ENCODE measurements at regions not wholly inside any gene's neighbourhood (a gene's known extent, or its start where the extent isn't known, plus 50 kb on each side); places are given as distances from the start of the nearest gene placed in this dataset.

DNA sequence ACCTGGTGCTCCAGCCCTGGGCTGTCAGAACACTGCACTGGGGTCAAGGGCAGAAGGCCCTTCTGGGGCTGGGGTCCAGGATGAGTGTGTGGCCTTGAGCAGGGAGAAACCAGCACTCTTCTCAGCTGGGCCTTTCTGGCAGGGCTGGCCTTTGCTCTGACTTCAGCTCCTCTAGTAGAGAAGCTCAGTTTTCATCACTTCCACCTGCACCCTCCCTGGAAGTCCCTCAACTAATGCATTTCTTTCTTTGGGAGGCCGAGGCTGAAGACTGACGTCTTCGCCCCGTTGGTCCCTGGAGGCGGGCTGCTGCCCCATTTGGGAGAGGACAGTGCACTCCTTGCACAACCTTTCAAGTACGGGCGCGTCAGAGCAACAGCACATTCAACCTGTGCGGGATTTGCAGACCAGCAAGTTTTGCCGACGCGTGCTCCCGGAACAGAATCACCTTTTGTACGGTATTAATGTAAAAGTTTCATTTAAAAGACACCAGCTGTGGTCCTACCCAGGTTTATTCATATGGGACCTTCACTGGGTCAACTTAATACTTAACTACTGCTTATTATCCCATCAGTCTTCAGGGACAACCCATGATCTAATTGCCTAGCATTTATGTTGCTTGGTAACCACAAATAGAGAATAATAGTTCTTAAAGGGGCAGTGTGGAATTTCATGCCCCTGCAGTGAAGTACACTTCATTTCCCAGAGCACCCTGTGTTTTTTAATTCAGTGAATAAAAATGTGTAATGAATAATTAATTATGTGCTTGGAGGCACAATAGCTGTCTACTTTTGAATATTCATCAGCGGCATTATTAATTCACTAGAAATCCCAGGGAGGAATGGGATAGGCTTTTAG lies 134.8 kb upstream of the VRK1 start:
- no peaks in the 10 kb centered on the region for H3K27me3 ChIP-seq (ENCODE audit: control insufficient read depth in 1 of 2, insufficient read depth in 2 of 2, low read length in 2 of 2)
- H3K9me3 ChIP-seq (ENCODE audit: control insufficient read depth in 1 of 2, low read length in 2 of 2) = no peaks in the 10 kb centered on the region
- H3K9ac ChIP-seq (ENCODE audit: low read depth in 1 of 2, low read length in 2 of 2) = no peak overlapping the region

DNA sequence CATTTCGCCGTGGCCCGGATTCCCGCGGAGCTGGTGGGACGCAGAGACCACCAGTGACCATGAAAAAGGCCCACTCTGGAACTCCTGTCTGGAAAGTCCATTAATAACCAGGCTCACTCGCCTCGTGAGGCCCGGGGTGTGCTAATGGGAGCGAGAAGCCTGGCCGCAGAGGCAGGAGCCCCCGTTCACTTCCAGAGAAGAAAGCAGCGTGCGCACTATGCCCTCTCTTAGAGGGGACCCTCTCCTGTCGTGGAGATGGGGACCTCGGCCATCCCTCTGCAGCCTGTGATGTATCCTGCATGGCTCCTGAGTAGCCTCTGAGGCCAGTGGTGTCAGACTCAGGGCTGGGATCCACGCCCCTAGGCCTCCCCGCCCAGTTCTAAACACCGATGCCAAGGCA lies 134.1 kb upstream of the VRK1 start:
- Histone ChIP-seq H3K4me1 (ENCODE audit: control insufficient read depth in 1 of 2, insufficient read depth in 2 of 2, low read length in 2 of 2) (peaks cover 6 to 8% of the 10 kb centered on the region in 2 donors), H3K4me3 (ENCODE audit: low read depth in 1 of 2, low read length in 2 of 2) (no peak overlapping the region), H3K27ac (ENCODE audit: low read depth, low read length) (no peak overlapping the region), H3K36me3 (ENCODE audit: control insufficient read depth in 1 of 2, insufficient read depth in 2 of 2, low read length in 2 of 2) (no peaks in the 10 kb centered on the region), H3K27me3 (ENCODE audit: control insufficient read depth in 1 of 2, insufficient read depth in 2 of 2, low read length in 2 of 2) (no peaks in the 10 kb centered on the region), H3K9me3 (ENCODE audit: control insufficient read depth in 1 of 2, low read length in 2 of 2) (no peaks in the 10 kb centered on the region), H3K9ac (ENCODE audit: low read depth in 1 of 2, low read length in 2 of 2) (no peak overlapping the region)

More for the DNA sequence above, 134.8 kb upstream of the VRK1 start:
- Histone ChIP-seq H3K36me3 (ENCODE audit: control insufficient read depth in 1 of 2, insufficient read depth in 2 of 2, low read length in 2 of 2) (no peaks in the 10 kb centered on the region), H3K4me1 (ENCODE audit: control insufficient read depth in 1 of 2, insufficient read depth in 2 of 2, low read length in 2 of 2) (peaks cover 6 to 8% of the 10 kb centered on the region in 2 donors), H3K27ac (ENCODE audit: low read depth, low read length) (no peak overlapping the region), H3K4me3 (ENCODE audit: low read depth in 1 of 2, low read length in 2 of 2) (no peak overlapping the region)

DNA sequence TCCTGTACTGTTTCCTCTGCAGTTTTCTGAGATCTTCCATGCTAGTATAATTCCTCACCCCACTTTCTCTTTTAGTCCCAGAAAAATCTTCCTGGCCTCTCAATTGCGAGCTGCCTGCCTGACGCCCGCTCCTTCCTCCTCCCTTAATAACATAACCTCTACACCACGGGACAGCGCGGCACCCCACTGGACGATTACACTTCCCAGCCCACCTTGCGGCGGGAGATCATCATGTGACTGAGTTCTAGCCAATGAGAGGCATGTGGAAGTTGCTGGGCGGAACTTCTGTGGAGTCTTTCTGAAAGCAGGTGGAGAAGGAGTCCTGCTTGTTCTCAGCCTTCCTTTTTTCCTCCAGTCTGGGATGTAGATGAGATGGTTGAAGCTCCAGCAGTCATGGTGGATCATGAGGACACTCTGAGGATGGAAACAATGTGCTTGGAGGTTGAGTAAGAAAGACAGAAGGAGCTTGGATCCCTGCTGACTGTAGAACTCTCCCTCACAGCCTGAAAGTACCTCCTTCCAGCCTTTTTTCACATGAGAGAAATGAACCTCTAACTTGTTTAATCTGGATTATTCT lies 133.6 kb upstream of the VRK1 start:
- H3K27me3 ChIP-seq (ENCODE audit: control insufficient read depth in 1 of 2, insufficient read depth in 2 of 2, low read length in 2 of 2) = no peaks in the 10 kb centered on the region

DNA sequence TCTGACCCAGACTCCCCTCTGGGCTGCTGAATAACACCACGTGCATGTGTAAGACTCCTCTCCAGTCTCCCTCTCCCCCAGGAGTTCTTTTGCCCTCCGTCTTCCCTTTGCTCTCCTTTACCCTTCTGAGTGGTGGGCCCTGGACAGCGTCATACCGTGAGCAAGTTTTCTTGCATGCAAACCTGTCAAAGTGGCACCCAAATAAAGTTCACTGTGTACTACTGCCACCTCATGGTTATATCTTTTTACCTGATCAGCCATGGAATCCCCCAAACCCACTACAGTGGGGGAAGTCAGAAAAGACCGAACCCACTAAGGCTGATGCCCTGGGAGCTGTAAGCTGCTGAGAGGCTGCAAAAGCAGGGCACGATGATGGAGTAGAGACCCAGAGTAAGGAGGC lies 131.1 kb upstream of the VRK1 start:
- no peak overlapping the region for H3K4me3 ChIP-seq (ENCODE audit: low read depth in 1 of 2, low read length in 2 of 2)
- peaks cover 0 to 6% of the 10 kb centered on the region in 2 donors for H3K4me1 ChIP-seq (ENCODE audit: control insufficient read depth in 1 of 2, insufficient read depth in 2 of 2, low read length in 2 of 2)
- no peaks in the 10 kb centered on the region for H3K27me3 ChIP-seq (ENCODE audit: control insufficient read depth in 1 of 2, insufficient read depth in 2 of 2, low read length in 2 of 2)
- H3K9ac ChIP-seq (ENCODE audit: low read depth in 1 of 2, low read length in 2 of 2) = no peak overlapping the region
- no peaks in the 10 kb centered on the region for H3K36me3 ChIP-seq (ENCODE audit: control insufficient read depth in 1 of 2, insufficient read depth in 2 of 2, low read length in 2 of 2)
- H3K9me3 ChIP-seq (ENCODE audit: control insufficient read depth in 1 of 2, low read length in 2 of 2) = no peaks in the 10 kb centered on the region
- no peak overlapping the region for H3K27ac ChIP-seq (ENCODE audit: low read depth, low read length)

More for the DNA sequence above, 133.6 kb upstream of the VRK1 start:
- Histone ChIP-seq H3K4me1 (ENCODE audit: control insufficient read depth in 1 of 2, insufficient read depth in 2 of 2, low read length in 2 of 2) (peaks cover 6% of the 10 kb centered on the region in 2 donors), H3K4me3 (ENCODE audit: low read depth in 1 of 2, low read length in 2 of 2) (no peak overlapping the region), H3K27ac (ENCODE audit: low read depth, low read length) (no peak overlapping the region), H3K9me3 (ENCODE audit: control insufficient read depth in 1 of 2, low read length in 2 of 2) (no peaks in the 10 kb centered on the region), H3K9ac (ENCODE audit: low read depth in 1 of 2, low read length in 2 of 2) (no peak overlapping the region), H3K36me3 (ENCODE audit: control insufficient read depth in 1 of 2, insufficient read depth in 2 of 2, low read length in 2 of 2) (no peaks in the 10 kb centered on the region)

DNA sequence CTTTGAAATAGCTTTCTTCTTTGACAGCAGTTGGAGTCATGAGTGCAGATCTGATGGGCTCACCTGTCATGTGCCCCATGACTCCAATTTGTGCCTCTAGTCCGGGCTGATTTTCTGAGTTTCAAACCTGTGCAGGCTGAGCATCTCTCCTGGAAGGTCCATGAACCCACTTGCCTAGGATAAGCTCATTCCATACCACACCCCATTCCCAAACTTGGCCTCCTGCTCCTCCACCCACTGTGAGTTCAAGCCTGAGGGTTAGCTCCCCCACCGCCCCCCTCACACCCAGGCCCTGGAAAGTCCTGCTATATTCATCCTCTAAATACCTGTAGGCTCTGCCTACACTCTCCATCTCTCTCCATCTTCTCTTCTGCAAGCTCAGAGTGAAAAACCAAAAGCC lies 126.8 kb upstream of the VRK1 start:
- H3K9ac ChIP-seq (ENCODE audit: low read depth in 1 of 2, low read length in 2 of 2) = no peak overlapping the region
- H3K9me3 ChIP-seq (ENCODE audit: control insufficient read depth in 1 of 2, low read length in 2 of 2) = no peaks in the 10 kb centered on the region
- no peaks in the 10 kb centered on the region for H3K4me1 ChIP-seq (ENCODE audit: control insufficient read depth in 1 of 2, insufficient read depth in 2 of 2, low read length in 2 of 2)
- no peak overlapping the region for H3K4me3 ChIP-seq (ENCODE audit: low read depth in 1 of 2, low read length in 2 of 2)
- no peaks in the 10 kb centered on the region for H3K36me3 ChIP-seq (ENCODE audit: control insufficient read depth in 1 of 2, insufficient read depth in 2 of 2, low read length in 2 of 2)
- no peak overlapping the region for H3K27ac ChIP-seq (ENCODE audit: low read depth, low read length)
- H3K27me3 ChIP-seq (ENCODE audit: control insufficient read depth in 1 of 2, insufficient read depth in 2 of 2, low read length in 2 of 2) = no peaks in the 10 kb centered on the region

DNA sequence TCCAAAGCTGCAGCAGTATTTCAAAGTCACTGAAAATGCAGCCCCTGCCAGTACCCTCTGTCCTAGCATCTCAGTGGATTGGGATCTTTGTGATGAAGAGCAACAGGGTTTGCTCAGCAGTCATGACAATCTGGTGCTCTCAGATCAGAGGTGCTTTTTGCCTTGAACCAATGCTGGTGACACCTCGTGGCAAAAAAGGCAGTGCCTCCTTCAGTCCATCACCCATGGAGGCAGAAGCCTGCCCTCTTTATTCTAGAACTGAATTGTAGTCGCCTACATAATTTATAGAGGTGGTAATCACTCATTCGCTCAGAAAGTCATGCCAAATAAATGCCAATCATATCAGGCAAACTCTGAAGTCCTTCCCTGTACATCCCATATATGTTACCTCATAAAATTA lies 126.0 kb upstream of the VRK1 start:
- Histone ChIP-seq H3K9ac (ENCODE audit: low read depth in 1 of 2, low read length in 2 of 2) (no peak overlapping the region), H3K27ac (ENCODE audit: low read depth, low read length) (no peak overlapping the region)

DNA sequence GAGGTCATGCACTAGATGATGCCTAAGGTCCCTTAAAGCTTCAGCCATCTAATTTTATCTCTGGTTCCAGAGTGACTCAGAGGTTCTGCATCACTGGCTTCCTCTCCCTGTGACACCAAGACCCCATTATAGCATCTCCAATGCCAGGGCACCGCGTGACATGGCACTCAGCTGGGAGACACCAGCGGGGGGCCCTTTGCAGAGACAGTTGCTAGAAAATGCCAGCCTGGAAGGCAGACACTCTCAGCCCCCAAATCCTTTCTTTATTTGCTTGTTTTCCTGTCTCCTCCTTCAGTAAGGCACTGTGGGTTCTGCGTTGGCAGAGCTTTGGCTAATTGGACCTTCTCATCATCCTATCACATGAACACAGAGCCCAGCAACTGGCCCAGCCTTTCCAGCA lies 123.5 kb upstream of the VRK1 start:
- H3K27ac ChIP-seq (ENCODE audit: low read depth, low read length) = no peak overlapping the region
- no peaks in the 10 kb centered on the region for H3K36me3 ChIP-seq (ENCODE audit: control insufficient read depth in 1 of 2, insufficient read depth in 2 of 2, low read length in 2 of 2)
- H3K27me3 ChIP-seq (ENCODE audit: control insufficient read depth in 1 of 2, insufficient read depth in 2 of 2, low read length in 2 of 2) = no peaks in the 10 kb centered on the region
- no peak overlapping the region for H3K9ac ChIP-seq (ENCODE audit: low read depth in 1 of 2, low read length in 2 of 2)
- no peaks in the 10 kb centered on the region for H3K9me3 ChIP-seq (ENCODE audit: control insufficient read depth in 1 of 2, low read length in 2 of 2)
- no peak overlapping the region for H3K4me3 ChIP-seq (ENCODE audit: low read depth in 1 of 2, low read length in 2 of 2)
- H3K4me1 ChIP-seq (ENCODE audit: control insufficient read depth in 1 of 2, insufficient read depth in 2 of 2, low read length in 2 of 2) = no peaks in the 10 kb centered on the region

More for the DNA sequence above, 126.0 kb upstream of the VRK1 start:
- Histone ChIP-seq H3K27me3 (ENCODE audit: control insufficient read depth in 1 of 2, insufficient read depth in 2 of 2, low read length in 2 of 2) (no peaks in the 10 kb centered on the region), H3K4me3 (ENCODE audit: low read depth in 1 of 2, low read length in 2 of 2) (no peak overlapping the region), H3K4me1 (ENCODE audit: control insufficient read depth in 1 of 2, insufficient read depth in 2 of 2, low read length in 2 of 2) (no peaks in the 10 kb centered on the region), H3K9me3 (ENCODE audit: control insufficient read depth in 1 of 2, low read length in 2 of 2) (no peaks in the 10 kb centered on the region), H3K36me3 (ENCODE audit: control insufficient read depth in 1 of 2, insufficient read depth in 2 of 2, low read length in 2 of 2) (no peaks in the 10 kb centered on the region)

DNA sequence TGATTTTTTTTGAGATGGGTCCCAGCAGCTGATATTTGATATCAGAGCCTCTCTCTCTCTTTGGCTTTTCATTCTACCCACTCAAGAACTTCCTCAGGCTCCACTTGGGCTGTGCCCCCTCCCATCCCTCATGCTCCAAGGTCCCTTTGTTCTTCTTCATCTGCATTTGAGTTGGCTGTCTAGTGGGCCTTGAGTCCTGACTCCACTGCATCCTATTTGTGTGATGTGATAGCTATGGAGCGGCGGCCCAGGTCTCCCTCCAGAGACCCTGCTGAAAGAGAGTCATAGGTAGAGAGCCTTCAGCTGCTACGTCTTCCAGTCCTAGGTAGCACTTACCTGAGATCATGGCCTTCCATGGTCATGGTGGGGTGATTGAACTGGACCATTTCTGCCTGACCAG lies 123.1 kb upstream of the VRK1 start:
- H3K9me3 ChIP-seq (ENCODE audit: control insufficient read depth in 1 of 2, low read length in 2 of 2) = no peaks in the 10 kb centered on the region
- H3K4me1 ChIP-seq (ENCODE audit: control insufficient read depth in 1 of 2, insufficient read depth in 2 of 2, low read length in 2 of 2) = no peaks in the 10 kb centered on the region
- H3K36me3 ChIP-seq (ENCODE audit: control insufficient read depth in 1 of 2, insufficient read depth in 2 of 2, low read length in 2 of 2) = no peaks in the 10 kb centered on the region
- no peak overlapping the region for H3K4me3 ChIP-seq (ENCODE audit: low read depth in 1 of 2, low read length in 2 of 2)
- no peaks in the 10 kb centered on the region for H3K27me3 ChIP-seq (ENCODE audit: control insufficient read depth in 1 of 2, insufficient read depth in 2 of 2, low read length in 2 of 2)
- no peak overlapping the region for H3K9ac ChIP-seq (ENCODE audit: low read depth in 1 of 2, low read length in 2 of 2)
- no peak overlapping the region for H3K27ac ChIP-seq (ENCODE audit: low read depth, low read length)

DNA sequence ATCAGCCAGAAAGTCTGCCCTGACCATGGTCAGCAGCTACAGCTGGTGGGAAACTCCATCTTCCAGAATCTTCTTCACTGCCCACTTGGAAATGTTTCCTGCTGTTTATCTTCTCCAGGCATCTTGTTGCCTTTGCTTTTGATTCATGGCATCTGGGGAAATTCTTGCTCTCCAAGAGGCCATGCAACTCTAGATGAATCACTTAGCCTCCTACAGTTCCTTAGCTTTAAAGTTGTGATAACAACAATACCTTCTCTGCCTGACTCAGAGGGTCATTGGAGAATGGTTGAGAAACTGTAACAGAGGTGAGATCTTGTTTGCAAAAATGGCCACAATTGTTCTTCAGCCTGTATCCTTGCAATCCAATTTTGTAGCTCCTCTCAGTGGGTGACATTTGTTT lies 121.0 kb upstream of the VRK1 start:
- Histone ChIP-seq H3K9ac (ENCODE audit: low read depth in 1 of 2, low read length in 2 of 2) (no peak overlapping the region), H3K27ac (ENCODE audit: low read depth, low read length) (no peak overlapping the region), H3K4me1 (ENCODE audit: control insufficient read depth in 1 of 2, insufficient read depth in 2 of 2, low read length in 2 of 2) (no peaks in the 10 kb centered on the region), H3K9me3 (ENCODE audit: control insufficient read depth in 1 of 2, low read length in 2 of 2) (no peaks in the 10 kb centered on the region), H3K36me3 (ENCODE audit: control insufficient read depth in 1 of 2, insufficient read depth in 2 of 2, low read length in 2 of 2) (no peaks in the 10 kb centered on the region), H3K27me3 (ENCODE audit: control insufficient read depth in 1 of 2, insufficient read depth in 2 of 2, low read length in 2 of 2) (no peaks in the 10 kb centered on the region), H3K4me3 (ENCODE audit: low read depth in 1 of 2, low read length in 2 of 2) (no peak overlapping the region)

DNA sequence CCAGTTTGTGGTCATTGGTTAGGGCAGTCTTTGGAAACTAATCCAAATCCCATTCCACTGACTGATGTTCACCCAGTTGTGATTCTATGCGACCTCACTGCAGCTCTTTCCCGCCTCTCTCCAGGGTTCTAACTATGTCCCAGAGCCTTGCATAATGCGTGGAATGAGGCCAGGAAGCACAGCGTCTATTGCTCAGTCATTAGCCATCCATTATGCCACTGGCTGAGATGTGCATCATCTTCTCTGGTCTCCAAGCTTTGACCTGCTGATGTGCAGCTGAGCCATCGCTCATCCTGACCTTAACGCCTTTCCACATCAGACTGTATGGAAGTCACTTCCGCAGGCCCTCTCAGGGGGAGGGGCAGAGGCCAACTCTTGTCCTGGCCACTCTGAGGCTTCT lies 115.4 kb upstream of the VRK1 start:
- H3K4me3 ChIP-seq (ENCODE audit: low read depth in 1 of 2, low read length in 2 of 2) = no peak overlapping the region
- no peaks in the 10 kb centered on the region for H3K4me1 ChIP-seq (ENCODE audit: control insufficient read depth in 1 of 2, insufficient read depth in 2 of 2, low read length in 2 of 2)
- no peak overlapping the region for H3K9ac ChIP-seq (ENCODE audit: low read depth in 1 of 2, low read length in 2 of 2)
- no peaks in the 10 kb centered on the region for H3K9me3 ChIP-seq (ENCODE audit: control insufficient read depth in 1 of 2, low read length in 2 of 2)
- H3K27ac ChIP-seq (ENCODE audit: low read depth, low read length) = no peak overlapping the region
- H3K27me3 ChIP-seq (ENCODE audit: control insufficient read depth in 1 of 2, insufficient read depth in 2 of 2, low read length in 2 of 2) = peaks cover 0 to 11% of the 10 kb centered on the region in 2 donors
- no peaks in the 10 kb centered on the region for H3K36me3 ChIP-seq (ENCODE audit: control insufficient read depth in 1 of 2, insufficient read depth in 2 of 2, low read length in 2 of 2)
